ENCODE measurements at regions not wholly inside any gene's neighbourhood (a gene's known extent, or its start where the extent isn't known, plus 50 kb on each side); places are given as distances from the start of the nearest gene placed in this dataset.
"Not testable (repeated sequence)": the region's sequence is repeated elsewhere in the genome, so short reads cannot be mapped to it uniquely, and the experiment has no call there.

- in situ Hi-C loops (cut with MboI; ENCODE audit: low pct_unique_long_range_greater_than_20kb, low sequenced_read_pairs) = no loop called here
- no peak for DNase-seq
These were observed 239.0 kb downstream of the BUB3 start for GRCh38 chr10:123393170-123393569.

- no peak for DNase-seq
- in situ Hi-C loops (cut with MboI; ENCODE audit: low pct_unique_long_range_greater_than_20kb, low sequenced_read_pairs) = no loop called here
These were observed 240.2 kb downstream of the BUB3 start for GRCh38 chr10:123394382-123394781.

- DNase-seq; in situ Hi-C loops (cut with MboI; ENCODE audit: low pct_unique_long_range_greater_than_20kb, low sequenced_read_pairs): not testable (repeated sequence)
These were observed 241.0 kb downstream of the BUB3 start for GRCh38 chr10:123395234-123395633.

GRCh38 chr10:123395906-123396305, 241.7 kb downstream of the BUB3 start:
- no peak for DNase-seq
- in situ Hi-C loops (cut with MboI; ENCODE audit: low pct_unique_long_range_greater_than_20kb, low sequenced_read_pairs) = no loop called here

DNA sequence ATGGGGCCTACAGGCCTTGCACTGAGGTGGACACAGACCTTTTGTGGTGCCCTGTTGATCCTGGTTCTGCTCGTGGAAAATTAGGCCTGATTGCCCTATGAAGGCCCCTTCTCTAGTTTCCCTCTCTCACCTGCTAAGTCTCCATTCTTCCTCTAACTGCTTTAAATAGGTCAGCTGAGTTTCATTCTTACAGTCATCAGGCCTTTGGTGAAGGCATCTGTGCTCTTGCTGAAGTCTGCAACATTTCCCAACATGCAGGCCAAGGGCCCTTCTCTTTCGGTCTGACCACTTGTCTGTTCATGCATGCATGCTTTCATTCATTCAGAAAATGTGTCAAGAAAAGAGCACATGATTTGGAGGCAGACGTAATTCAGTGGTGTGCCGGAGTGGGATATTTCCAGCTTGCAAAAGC, 244.0 kb downstream of the BUB3 start:
- DNase-seq = no peak

GRCh38 chr10:123398756-123399155, 244.6 kb downstream of the BUB3 start:
- no peak for DNase-seq
- in situ Hi-C loops (cut with MboI; ENCODE audit: low pct_unique_long_range_greater_than_20kb, low sequenced_read_pairs) = no loop called here

More for the DNA sequence above, 244.0 kb downstream of the BUB3 start:
- in situ Hi-C loops (cut with MboI; ENCODE audit: low pct_unique_long_range_greater_than_20kb, low sequenced_read_pairs) = no loop called here

DNA sequence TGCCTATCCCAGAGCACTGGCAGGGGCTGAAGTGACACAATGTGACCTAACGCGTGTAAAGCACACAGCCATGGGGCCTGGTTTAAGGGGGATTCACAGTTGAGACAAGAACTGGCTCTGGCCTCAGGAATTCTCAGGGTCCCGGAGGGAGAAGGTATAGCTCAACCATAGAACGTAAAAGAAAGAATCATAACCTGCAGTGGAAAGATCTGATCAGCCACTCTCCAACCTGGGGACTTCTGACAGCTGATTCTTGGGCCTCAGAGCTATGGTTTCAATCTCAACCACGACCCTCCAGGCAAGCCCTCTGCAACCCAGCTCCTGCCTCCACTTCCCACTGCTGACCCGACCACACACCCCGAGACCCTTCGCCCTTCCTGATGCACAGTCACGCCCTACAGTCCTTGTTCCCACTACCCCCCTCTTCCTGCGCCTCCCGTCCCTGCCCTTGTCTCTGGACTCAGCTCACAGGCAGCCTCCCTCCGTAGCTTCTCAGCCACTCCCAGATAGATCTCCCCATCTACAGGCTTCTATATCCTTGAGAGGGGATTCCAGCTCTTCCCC, 245.2 kb downstream of the BUB3 start:
- DNase-seq = no peak
- in situ Hi-C loops (cut with MboI; ENCODE audit: low pct_unique_long_range_greater_than_20kb, low sequenced_read_pairs) = no loop called here

GRCh38 chr10:123402021-123402420, 247.8 kb downstream of the BUB3 start:
- no peak for DNase-seq
- in situ Hi-C loops (cut with MboI; ENCODE audit: low pct_unique_long_range_greater_than_20kb, low sequenced_read_pairs) = no loop called here

DNA sequence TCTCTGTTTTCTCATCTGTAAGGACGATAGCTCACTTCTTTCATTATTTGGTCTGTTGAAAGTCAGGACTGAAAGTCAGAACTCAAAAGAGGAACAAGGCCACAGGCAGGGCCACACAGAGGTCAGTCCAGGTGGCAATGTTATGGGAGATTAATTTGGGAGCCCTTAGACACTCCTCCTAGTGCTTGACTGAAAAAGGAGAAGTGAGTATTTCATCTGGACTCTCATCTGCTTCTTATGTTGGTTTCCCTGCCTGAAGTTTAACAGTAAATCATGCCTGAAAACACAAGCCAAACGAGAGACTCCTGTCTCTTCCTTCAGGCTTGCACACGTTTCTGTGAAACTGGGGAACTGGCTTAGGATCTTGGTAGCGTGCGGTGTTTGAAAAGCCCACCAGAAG, 248.5 kb downstream of the BUB3 start:
- DNase-seq = peak; percentile 58
- in situ Hi-C loops (cut with MboI; ENCODE audit: low pct_unique_long_range_greater_than_20kb, low sequenced_read_pairs) = no loop called here

DNA sequence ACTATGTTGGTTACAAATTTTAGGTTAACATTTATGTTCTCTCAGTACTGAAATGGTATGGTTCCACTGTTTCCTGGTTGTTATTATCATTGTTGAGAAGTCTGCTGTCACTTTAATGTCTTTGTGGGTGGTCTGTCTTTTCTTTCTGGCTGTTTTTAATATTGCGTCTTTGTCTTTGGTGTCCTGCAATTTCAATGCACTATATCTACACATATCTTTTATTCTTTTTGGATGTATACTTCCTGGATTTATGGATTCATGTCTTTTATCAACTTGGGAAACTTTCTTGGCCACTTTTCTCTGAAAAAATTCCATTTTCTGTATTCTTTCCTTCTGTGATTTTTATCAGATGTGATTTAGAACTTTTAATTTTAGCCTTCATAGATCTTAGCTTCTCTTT, 250.2 kb downstream of the BUB3 start:
- DNase-seq = no peak
- in situ Hi-C loops (cut with MboI; ENCODE audit: low pct_unique_long_range_greater_than_20kb, low sequenced_read_pairs) = no loop called here

DNA sequence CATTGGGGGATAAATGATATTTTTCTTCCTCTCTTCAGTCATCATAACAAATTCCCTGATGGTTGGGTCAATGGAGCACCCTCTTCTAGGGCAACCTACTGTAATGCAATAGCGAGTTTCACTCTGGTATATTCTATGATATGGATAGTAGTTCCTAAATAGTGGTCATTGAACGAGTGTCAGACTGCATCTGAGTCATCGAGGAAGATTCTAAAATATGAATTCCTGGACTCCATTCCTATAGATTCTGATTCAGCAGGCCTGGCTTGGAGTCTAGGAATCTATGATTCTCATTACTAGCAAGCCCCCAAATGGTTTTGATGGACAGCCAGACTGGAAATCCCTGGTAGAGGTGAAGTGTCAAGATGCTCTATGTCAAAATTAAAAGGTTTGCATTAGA, 254.5 kb downstream of the BUB3 start:
- in situ Hi-C loops (cut with MboI; ENCODE audit: low pct_unique_long_range_greater_than_20kb, low sequenced_read_pairs) = no loop called here

GRCh38 chr10:123409426-123409825, 255.2 kb downstream of the BUB3 start:
- DNase-seq = no peak
- in situ Hi-C loops (cut with MboI; ENCODE audit: low pct_unique_long_range_greater_than_20kb, low sequenced_read_pairs) = no loop called here

More for the DNA sequence above, 254.5 kb downstream of the BUB3 start:
- no peak for DNase-seq

DNA sequence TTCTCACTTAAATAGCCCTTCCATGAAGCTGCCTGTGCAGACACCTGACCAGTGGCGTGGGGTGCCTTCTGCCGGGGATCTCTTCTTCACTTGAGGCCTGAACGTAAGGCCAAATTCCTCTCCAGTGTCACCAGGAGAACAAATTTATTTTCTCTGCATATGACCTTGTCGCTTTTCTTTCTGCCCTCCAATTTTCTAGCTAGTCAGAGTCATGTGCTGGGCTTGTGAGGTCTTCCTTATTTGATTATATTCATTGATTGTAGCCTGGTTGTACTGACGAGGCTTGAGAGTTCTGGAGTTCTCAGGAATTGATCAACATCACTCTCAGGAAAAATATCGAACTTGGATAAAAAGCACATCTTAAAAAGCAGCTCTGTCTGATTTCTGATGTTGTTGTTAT, 255.7 kb downstream of the BUB3 start:
- no peak for DNase-seq
- in situ Hi-C loops (cut with MboI; ENCODE audit: low pct_unique_long_range_greater_than_20kb, low sequenced_read_pairs) = no loop called here

DNA sequence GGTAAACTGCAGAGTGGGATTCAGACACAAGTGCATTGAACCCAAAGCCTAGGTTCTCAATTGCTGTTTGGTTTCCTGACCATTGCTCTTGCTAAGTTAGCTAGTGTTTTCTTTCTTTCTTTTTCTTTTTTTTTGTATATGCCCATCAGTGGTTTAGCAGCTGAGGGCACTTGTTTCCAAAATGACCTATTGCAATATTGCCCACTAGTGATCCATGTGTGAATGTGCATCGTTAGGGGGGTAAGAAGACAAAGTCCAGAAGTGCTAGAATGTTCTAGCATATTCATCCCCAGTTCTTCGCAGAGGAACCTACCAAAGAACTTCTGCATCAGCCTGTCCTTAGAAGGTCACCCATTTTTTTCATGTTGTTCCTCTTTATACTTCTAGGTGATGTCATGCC, 252.8 kb upstream of the GPR26 start:
- in situ Hi-C loops (cut with MboI; ENCODE audit: low pct_unique_long_range_greater_than_20kb, low sequenced_read_pairs) = no loop called here
- DNase-seq = no peak

DNA sequence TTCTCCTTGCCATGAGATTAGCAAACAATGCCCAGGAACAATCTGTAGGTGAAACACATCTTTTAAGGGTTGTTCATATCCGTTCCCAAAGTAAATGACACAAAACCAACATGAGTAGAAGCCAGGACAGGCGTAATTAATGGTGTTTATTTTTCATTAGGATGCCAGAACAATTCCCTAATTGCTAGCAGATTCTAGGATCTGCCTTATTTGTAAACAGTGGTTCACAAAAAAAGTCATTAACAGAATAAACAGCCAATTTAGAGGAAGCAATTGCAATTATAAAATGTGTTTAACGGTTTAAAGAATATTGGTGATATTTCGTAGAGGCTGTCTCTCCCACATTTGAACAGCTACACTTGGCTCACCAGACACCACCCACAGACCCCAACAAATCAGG, 250.6 kb upstream of the GPR26 start:
- in situ Hi-C loops (cut with MboI; ENCODE audit: low pct_unique_long_range_greater_than_20kb, low sequenced_read_pairs) = no loop called here
- no peak for DNase-seq

GRCh38 chr10:123417414-123417813, 248.7 kb upstream of the GPR26 start:
- in situ Hi-C loops (cut with MboI; ENCODE audit: low pct_unique_long_range_greater_than_20kb, low sequenced_read_pairs) = no loop called here
- no peak for DNase-seq

DNA sequence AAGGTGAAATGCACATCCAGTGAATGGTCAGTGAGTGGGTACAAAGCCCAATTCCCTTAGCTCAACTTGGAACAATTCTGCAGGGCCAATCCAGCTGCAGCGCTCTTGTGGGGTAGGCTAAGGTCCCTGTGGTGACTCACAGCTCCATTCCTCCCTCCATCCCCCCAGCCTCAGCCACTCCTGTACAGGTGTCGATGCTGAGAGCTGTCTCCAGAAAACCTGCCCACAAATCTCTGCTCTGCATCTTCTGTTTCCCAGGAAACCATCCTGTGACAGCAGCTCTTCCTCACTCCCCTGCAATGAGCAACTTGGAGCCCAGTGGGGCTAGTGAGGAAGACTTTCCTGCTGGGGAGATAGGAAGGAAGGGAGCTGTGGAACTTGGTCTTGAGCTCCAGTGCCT, 244.7 kb upstream of the GPR26 start:
- in situ Hi-C loops (cut with MboI; ENCODE audit: low pct_unique_long_range_greater_than_20kb, low sequenced_read_pairs) = no loop called here

DNA sequence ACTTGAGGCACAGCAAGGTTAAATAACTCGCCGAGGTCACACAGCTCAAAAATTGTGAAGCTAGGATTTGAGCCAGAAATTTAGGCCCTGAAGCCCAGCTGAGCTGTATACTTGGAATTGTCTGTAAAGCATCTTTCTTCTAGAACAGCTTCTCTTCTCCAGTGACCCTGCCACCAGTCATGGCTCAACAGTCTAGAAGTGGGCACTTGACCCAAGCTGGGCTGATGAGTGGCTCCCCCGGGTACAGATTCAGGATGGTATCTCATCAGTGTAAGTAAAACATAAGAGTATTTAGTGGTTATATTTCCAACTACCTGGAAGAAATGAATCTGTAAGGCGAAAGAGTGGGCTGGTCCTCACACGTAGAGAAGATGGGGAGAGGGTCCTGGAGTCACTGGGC, 243.9 kb upstream of the GPR26 start:
- in situ Hi-C loops (cut with MboI; ENCODE audit: low pct_unique_long_range_greater_than_20kb, low sequenced_read_pairs) = no loop called here
- DNase-seq = no peak

More for the DNA sequence above, 244.7 kb upstream of the GPR26 start:
- no peak for DNase-seq

- no peak for DNase-seq
- in situ Hi-C loops (cut with MboI; ENCODE audit: low pct_unique_long_range_greater_than_20kb, low sequenced_read_pairs) = no loop called here
These were observed 241.6 kb upstream of the GPR26 start for GRCh38 chr10:123424537-123424936.

DNA sequence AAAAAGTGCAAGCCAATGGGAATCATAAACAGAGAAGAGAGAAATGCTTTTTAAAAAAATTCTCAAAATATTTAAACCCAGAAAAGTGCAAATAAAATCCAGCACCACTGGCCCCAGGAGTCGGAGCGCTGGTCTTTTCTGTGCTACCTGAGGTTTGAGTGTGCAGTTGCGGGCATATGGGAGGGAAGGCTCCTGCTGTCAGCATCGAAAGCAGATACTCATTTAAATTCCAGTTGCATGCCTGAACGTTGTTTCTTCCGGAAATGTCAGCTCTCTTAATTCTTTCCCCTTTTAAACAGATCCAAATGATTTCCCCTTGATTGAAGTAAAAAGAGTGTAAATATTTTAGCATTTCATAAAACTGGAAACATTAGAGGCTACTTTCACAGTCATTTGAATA, 240.5 kb upstream of the GPR26 start:
- in situ Hi-C loops (cut with MboI; ENCODE audit: low pct_unique_long_range_greater_than_20kb, low sequenced_read_pairs) = no loop called here
- DNase-seq = no peak

- in situ Hi-C loops (cut with MboI; ENCODE audit: low pct_unique_long_range_greater_than_20kb, low sequenced_read_pairs) = no loop called here
- no peak for DNase-seq
These were observed 238.9 kb upstream of the GPR26 start for GRCh38 chr10:123427165-123427786.
